IPS-18a (cell line): ENCODE measurements at regions not wholly inside any gene's neighbourhood (a gene's known extent, or its start where the extent isn't known, plus 50 kb on each side); places are given as distances from the start of the nearest gene placed in this dataset.

Experiments
- H3K27ac ChIP-seq: one replicate; pipeline ENCODE4 v1.5.1; 2013; ENCODE audit warnings: low read length
- H3K27me3 ChIP-seq: one replicate; pipeline ENCODE4 v1.6.1; 2013; ENCODE audit warnings: mild to moderate bottlenecking, low read length; ENCODE audit not compliant: control insufficient read depth, insufficient read depth
- H3K36me3 ChIP-seq: one replicate; pipeline ENCODE4 v1.6.1; 2013; ENCODE audit warnings: low read depth, low read length; ENCODE audit not compliant: control insufficient read depth
- H3K4me1 ChIP-seq: one replicate; pipeline ENCODE4 v1.6.1; 2013; ENCODE audit warnings: low read depth, low read length; ENCODE audit not compliant: control insufficient read depth
- H3K4me3 ChIP-seq: one replicate; pipeline ENCODE4 v1.5.1; 2013; ENCODE audit warnings: low read length
- H3K9ac ChIP-seq: one replicate; pipeline ENCODE4 v1.6.1; 2013; ENCODE audit warnings: mild to moderate bottlenecking, low read length, moderate library complexity
- H3K9me3 ChIP-seq: one replicate; pipeline ENCODE4 v1.6.1; 2013; ENCODE audit warnings: low read depth, low read length; ENCODE audit not compliant: control insufficient read depth

DNA sequence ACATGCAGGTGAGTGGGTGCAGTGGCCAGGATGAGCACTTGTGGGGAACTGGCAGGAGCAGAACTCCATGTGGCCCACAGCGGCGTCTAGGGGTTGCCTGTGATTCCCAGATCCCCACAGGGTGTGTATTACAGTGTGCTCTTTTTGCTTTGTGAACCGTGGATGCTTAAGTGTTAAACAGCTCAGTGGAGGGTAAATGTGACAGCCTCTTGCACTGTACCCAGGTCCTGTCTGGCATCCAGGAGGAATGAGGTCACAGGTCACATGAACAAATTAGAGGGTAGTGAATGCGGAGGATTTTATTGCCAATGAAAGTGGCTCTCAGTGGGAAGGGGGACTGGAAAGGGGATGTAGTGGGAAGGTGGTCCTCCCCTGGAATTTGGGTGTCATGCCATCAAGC lies 447.8 kb downstream of the SPRY1 start:
- no peaks in the 10 kb centered on the region for H3K9me3 ChIP-seq
- H3K4me1 ChIP-seq = peaks cover 9% of the 10 kb centered on the region
- H3K27ac ChIP-seq = no peak overlapping the region
- no peaks in the 10 kb centered on the region for H3K27me3 ChIP-seq
- no peak overlapping the region for H3K4me3 ChIP-seq
- H3K36me3 ChIP-seq = no peaks in the 10 kb centered on the region
- H3K9ac ChIP-seq = no peak overlapping the region

DNA sequence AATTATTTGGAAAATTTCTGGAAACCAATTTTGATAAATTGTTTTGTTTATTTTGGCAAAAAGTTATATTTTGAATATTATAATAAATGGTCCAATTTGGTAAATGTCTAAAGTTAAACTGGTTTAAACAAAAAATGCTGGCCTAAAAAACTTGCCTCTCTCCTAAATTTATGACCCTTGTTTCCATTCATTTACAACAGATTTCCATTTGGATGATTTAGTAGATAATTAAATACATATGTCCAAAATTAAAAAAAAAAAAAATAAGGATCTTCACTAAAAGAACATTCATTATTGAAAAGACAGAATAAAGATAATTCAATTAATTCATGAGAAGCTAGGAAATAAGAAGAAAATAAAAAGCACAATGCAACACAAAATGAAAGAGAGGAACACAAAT lies 449.5 kb downstream of the SPRY1 start:
- Histone ChIP-seq H3K27ac (no peak overlapping the region), H3K4me3 (no peak overlapping the region), H3K9ac (no peak overlapping the region), H3K27me3 (no peaks in the 10 kb centered on the region), H3K9me3 (no peaks in the 10 kb centered on the region), H3K4me1 (peaks cover 17% of the 10 kb centered on the region), H3K36me3 (no peaks in the 10 kb centered on the region)

DNA sequence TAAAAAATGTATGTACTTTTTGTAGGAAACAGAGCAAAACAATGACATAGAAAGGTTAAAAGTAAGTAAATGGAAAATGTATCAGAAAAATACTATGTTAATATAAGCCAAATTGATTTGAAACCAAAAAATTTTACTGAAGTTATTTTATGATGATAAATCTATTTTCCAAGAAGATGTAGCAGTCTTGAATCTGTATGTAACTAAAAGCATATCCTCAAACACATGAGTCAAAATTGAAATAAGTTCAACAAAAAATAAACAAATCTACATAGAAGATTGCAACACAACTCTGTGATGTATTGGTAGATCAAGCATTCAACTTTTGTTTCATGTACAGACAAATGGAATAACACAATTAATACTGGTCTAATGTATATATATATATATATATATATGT lies 450.0 kb downstream of the SPRY1 start:
- Histone ChIP-seq H3K36me3 (no peaks in the 10 kb centered on the region), H3K4me1 (peaks cover 17% of the 10 kb centered on the region), H3K27ac (no peak overlapping the region), H3K9me3 (no peaks in the 10 kb centered on the region), H3K9ac (no peak overlapping the region), H3K27me3 (no peaks in the 10 kb centered on the region), H3K4me3 (no peak overlapping the region)

DNA sequence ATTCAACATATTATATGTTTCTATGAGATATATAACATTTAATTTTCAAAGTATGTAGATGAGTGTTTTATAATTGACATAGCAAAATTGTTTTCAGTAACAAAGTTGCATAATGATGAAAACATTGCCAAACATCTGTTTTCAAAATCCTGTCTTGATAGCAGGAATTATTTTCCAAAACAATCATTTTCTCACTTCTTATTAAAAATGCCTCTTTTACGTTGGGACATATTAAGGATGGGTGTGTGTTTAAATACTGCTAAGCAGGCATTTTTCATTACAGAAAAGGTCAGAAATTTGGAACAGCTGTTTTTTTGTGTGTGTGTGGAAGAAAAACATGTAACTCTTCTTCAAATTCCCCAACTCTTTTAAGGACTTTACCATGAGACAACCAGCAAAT lies 452.0 kb downstream of the SPRY1 start:
- H3K27ac ChIP-seq = no peak overlapping the region
- H3K9ac ChIP-seq = no peak overlapping the region
- H3K36me3 ChIP-seq = no peaks in the 10 kb centered on the region
- peaks cover 13% of the 10 kb centered on the region for H3K4me1 ChIP-seq
- H3K9me3 ChIP-seq = no peaks in the 10 kb centered on the region
- no peak overlapping the region for H3K4me3 ChIP-seq
- H3K27me3 ChIP-seq = no peaks in the 10 kb centered on the region

DNA sequence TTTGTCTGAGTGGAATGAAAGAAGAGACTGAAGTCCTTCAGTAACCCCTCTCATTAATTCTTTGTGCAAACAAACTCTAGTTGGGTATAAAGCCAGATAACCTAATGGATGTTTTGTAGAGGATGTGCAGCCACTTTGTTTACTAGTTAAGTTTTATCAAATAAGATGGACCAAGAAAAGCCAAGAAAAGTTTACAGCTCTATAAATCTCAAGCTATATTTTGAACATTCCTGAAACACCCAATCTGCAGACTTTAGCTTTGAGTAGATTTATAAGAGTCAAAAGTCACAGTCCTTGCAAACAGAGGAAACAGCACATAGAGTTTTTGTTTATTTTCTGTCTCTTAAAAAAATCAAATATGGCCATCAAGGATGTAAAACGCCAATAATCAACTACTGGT lies 452.9 kb downstream of the SPRY1 start:
- Histone ChIP-seq H3K9ac (no peak overlapping the region), H3K27ac (no peak overlapping the region), H3K4me3 (no peak overlapping the region), H3K27me3 (no peaks in the 10 kb centered on the region), H3K4me1 (peaks cover 13% of the 10 kb centered on the region), H3K9me3 (no peaks in the 10 kb centered on the region), H3K36me3 (no peaks in the 10 kb centered on the region)

DNA sequence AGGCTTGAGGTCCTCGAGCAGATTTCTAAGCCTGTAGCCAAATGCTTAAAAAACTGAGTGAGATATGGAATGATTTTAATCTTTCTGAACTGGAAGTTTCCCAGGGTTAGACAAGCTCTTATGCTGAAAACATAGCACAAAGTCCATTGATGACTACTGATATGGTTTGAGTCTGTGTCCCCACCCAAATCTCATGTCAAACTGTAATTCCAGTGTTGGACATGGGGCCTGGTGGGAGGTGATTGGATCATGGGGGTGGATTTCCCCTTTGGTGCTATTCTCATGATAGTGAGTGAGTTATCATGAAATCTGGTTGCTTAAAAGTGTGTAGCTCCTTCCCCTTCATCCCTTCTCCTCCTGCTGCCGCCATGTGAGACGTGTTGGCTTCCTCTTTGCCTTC lies 454.9 kb downstream of the SPRY1 start:
- H3K4me3 ChIP-seq = no peak overlapping the region
- no peaks in the 10 kb centered on the region for H3K27me3 ChIP-seq
- H3K36me3 ChIP-seq = no peaks in the 10 kb centered on the region
- H3K27ac ChIP-seq = no peak overlapping the region
- peaks cover 13% of the 10 kb centered on the region for H3K4me1 ChIP-seq
- no peak overlapping the region for H3K9ac ChIP-seq
- H3K9me3 ChIP-seq = no peaks in the 10 kb centered on the region

DNA sequence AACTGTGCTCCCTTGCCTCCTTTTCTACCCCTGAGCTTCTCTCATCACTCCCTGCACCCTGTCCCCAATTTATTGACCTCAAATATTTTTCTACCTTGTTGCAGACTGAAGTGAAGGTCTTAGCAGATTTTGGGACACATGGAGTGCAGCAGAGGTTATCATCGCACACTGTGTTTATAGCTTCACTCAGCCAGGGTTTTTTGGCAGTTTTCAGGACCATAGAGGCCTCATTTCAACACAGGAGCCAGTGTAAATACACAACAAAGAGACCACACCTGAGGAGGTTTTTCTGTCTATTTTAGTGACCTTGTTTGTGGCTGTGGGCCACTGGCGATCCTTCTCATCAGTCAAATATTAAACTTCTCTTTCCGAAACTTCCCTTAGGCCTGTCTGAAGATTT lies 457.1 kb downstream of the SPRY1 start:
- no peak overlapping the region for H3K4me3 ChIP-seq

DNA sequence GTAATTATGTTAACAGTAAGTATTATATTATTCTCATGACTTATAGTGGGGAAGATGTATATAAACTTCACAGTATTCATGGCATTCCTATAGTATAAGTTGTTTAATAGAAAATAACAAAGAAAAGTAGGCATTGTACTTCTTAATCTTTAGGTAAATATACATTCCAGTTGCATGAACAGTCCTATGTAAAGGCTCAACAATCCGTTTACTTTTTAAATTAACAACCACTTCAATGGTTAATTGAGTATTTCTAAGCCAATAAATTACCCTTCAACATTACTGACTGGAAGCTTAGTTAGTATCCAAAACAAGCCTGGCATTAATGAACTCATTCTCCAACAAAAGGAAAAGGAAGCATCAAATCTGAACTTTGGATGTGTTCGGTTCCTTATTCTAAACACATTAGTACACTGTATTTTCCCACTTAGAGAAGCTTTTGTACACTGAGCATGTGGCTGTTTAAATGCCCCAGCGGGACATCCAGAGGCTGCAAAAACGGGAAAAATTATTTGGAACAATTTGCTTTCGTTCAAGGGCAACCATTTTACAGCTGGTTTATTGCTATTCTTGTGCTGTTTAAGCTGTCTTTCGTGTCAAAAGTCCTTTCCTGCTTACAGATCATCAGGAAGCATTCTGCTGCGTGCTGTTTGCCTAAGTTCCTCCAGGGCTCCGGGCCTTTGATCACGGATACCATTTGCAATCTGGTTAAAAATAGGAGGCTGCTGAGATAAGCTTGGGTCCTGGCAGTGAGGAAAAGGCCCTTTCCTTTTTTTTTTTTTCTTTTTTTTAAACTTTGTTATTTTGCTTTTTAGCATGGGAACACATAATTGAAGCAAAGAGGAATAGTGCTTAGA lies 460.3 kb downstream of the SPRY1 start:
- Histone ChIP-seq H3K27me3 (no peaks in the 10 kb centered on the region), H3K9me3 (no peaks in the 10 kb centered on the region), H3K9ac (no peak overlapping the region), H3K4me1 (peaks cover 17% of the 10 kb centered on the region), H3K4me3 (peak overlapping the region; percentile 36), H3K36me3 (no peaks in the 10 kb centered on the region), H3K27ac (no peak overlapping the region)

More for the DNA sequence above, 457.1 kb downstream of the SPRY1 start:
- H3K36me3 ChIP-seq = no peaks in the 10 kb centered on the region
- no peak overlapping the region for H3K9ac ChIP-seq
- no peaks in the 10 kb centered on the region for H3K9me3 ChIP-seq
- H3K27me3 ChIP-seq = no peaks in the 10 kb centered on the region
- H3K4me1 ChIP-seq = peaks cover 29% of the 10 kb centered on the region
- no peak overlapping the region for H3K27ac ChIP-seq

DNA sequence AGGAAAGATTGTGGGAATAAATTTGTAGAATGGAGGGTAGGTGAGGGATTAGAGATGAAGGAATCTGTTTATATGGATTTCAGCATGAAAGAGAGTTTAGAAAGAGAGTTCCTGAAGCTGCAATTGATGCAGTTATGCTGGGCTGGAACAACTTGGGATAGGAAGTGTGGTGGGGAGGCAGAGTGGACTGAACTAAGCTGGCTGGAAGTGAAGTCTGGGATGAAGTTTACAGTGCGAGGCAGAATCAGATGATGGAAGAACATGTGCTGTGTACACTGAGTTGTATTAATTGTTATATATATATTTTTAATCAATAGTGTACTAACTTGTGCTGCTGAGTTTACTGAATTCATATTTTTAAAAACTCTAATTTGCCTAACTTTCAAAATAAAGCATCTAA lies 461.9 kb downstream of the SPRY1 start:
- no peaks in the 10 kb centered on the region for H3K27me3 ChIP-seq
- no peaks in the 10 kb centered on the region for H3K9me3 ChIP-seq
- peak overlapping the region; percentile 17 for H3K9ac ChIP-seq
- no peak overlapping the region for H3K4me3 ChIP-seq
- H3K4me1 ChIP-seq = peaks cover 17% of the 10 kb centered on the region
- no peak overlapping the region for H3K27ac ChIP-seq
- no peaks in the 10 kb centered on the region for H3K36me3 ChIP-seq

DNA sequence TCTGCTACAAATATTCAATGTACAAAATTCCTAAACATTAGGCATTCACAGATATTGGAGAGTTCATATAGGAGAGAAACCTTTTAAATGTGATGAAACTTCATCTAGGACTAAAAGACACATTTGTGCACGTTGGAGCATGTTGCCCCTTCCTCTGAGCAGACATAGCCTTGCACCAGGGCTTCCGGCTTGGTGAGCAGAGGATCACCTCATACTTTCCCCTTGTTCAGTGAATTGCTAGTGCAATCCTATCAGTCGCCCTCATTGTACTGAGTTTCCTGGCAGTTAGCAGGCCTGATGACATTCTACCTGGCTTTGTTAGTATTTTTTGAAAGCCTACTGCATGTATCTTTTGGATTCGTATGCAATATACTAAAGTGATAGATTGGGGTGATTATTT lies 466.2 kb downstream of the SPRY1 start:
- Histone ChIP-seq H3K9ac (no peak overlapping the region), H3K36me3 (no peaks in the 10 kb centered on the region), H3K27ac (no peak overlapping the region), H3K4me3 (no peak overlapping the region), H3K27me3 (no peaks in the 10 kb centered on the region), H3K4me1 (peaks cover 7% of the 10 kb centered on the region), H3K9me3 (no peaks in the 10 kb centered on the region)

DNA sequence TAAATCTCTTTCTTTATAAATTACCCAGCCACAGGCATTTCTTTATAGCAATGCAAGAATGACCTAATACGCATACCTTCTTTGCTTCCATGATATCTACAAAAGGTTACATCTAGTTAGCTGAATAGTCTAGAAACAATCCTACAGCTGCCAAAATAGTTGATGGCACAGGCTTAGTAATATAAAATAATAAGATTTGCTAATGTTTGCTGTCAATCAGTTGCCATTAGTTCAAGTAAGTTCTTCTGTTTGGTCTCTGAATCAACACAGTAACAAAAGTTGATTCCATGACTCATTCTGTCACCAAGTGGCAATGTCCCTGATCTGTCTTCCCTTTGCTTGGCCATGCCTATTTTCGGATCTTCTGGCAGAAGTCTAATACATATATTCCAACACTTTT lies 470.2 kb downstream of the SPRY1 start:
- no peak overlapping the region for H3K27ac ChIP-seq
- H3K9ac ChIP-seq = no peak overlapping the region
- no peaks in the 10 kb centered on the region for H3K27me3 ChIP-seq
- no peaks in the 10 kb centered on the region for H3K9me3 ChIP-seq
- H3K4me1 ChIP-seq = no peaks in the 10 kb centered on the region
- H3K36me3 ChIP-seq = no peaks in the 10 kb centered on the region
- no peak overlapping the region for H3K4me3 ChIP-seq

DNA sequence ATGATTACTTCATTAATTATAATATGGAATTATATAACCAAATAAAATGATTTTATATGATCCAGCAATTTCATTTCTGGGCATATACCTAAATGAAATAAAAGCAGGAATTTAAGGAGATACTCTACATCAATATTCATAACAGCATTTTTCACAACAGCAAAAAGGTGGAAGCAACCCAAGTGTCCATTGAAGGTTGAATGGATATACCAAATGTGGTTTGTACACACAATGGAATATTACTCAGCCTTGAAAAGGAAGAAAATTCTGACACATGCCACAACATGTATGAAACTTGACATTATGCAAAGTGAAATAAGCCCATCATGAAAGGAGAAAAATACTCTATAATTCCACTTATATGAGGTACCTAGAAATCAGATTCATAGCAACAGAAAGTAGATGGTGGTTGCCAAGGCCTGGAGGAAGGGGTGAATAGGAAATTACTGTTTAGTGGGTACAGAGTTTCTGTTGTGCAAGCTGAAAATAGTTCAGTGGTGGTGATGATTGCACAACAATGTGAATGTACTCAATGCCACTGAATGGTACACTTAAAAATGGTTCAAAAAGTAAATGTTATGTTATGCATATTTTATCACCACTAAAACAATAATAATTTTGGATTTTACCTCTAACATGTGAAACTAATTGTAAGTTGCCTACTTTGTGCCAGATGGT lies 471.5 kb downstream of the SPRY1 start:
- no peak overlapping the region for H3K4me3 ChIP-seq
- no peak overlapping the region for H3K27ac ChIP-seq
- H3K27me3 ChIP-seq = no peaks in the 10 kb centered on the region
- H3K9me3 ChIP-seq = no peaks in the 10 kb centered on the region
- H3K9ac ChIP-seq = no peak overlapping the region
- H3K36me3 ChIP-seq = no peaks in the 10 kb centered on the region
- no peaks in the 10 kb centered on the region for H3K4me1 ChIP-seq
